Ovary (tissue), 3 donors: ENCODE measurements at regions not wholly inside any gene's neighbourhood (a gene's known extent, or its start where the extent isn't known, plus 50 kb on each side); places are given as distances from the start of the nearest gene placed in this dataset.

Experiments
- EP300 ChIP-seq: sonication (generic); formaldehyde crosslinking; IDR thresholded peaks from one replicate; pipeline ENCODE4 v1.6.1; 2017; ENCODE audit warnings: antibody characterized with exemption
- POLR2A ChIP-seq: fragments of 450-650 bp; IDR thresholded peaks from one replicate; pipeline ENCODE4 v1.6.1; 2017; ENCODE audit warnings: antibody characterized with exemption, mild to moderate bottlenecking, moderate library complexity
- TF ChIP-seq, protein P1 (sequence below), 3 donors: fragments of 450-650 bp in 2 of 3; fragments of 200-600 bp in 1 of 3; IDR thresholded peaks; one replicate each; pipeline versions ENCODE4 v1.5.1 to v1.8.0; 2016 to 2022; ENCODE audit warnings: antibody characterized with exemption in 3 of 3, mild to moderate bottlenecking in 1 of 3
- donor health status: DM: no; HTN: no; CAD: no.

DNA sequence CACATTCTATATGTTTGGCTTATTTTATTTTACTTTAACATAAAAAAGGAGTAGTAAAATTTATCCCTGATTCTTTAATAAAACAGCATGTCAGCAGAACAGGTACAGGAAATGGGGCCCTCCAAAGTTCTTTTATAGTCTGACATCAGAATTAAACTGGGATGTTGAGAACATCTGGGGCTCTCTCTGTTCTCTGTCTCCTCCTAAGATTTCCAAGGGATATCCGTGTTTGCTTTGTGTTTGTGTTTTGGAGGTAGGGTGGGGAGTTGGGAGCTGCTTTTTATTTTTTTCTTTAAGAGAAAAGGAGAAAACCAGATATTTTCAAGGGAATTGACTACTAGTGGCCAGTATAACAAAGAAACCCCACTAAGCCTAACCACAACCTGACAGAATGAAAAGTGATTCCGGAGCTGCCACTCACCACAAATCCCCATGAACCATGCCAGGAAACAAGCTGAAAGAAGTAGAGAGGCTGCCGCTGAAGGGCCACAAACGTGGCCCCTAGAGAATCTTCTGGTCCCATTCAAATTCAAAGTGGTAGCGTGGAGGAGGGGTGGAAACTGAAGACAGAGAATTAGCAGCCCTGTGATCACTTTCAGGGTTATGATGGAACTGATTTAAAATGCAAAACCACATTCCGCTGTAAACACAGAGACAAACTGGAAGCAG is 369.6 kb upstream of the ADGRL2 start:
- TF ChIP-seq, protein P1, sequence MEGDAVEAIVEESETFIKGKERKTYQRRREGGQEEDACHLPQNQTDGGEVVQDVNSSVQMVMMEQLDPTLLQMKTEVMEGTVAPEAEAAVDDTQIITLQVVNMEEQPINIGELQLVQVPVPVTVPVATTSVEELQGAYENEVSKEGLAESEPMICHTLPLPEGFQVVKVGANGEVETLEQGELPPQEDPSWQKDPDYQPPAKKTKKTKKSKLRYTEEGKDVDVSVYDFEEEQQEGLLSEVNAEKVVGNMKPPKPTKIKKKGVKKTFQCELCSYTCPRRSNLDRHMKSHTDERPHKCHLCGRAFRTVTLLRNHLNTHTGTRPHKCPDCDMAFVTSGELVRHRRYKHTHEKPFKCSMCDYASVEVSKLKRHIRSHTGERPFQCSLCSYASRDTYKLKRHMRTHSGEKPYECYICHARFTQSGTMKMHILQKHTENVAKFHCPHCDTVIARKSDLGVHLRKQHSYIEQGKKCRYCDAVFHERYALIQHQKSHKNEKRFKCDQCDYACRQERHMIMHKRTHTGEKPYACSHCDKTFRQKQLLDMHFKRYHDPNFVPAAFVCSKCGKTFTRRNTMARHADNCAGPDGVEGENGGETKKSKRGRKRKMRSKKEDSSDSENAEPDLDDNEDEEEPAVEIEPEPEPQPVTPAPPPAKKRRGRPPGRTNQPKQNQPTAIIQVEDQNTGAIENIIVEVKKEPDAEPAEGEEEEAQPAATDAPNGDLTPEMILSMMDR (IDR thresholded peaks at IDR 0.05) = no peak
- TF ChIP-seq POLR2A (no peak), EP300 (no peak)
